HepG2 (cell line): ENCODE measurements at regions not wholly inside any gene's neighbourhood (a gene's known extent, or its start where the extent isn't known, plus 50 kb on each side); places are given as distances from the start of the nearest gene placed in this dataset.

Experiments
- CEBPB ChIP-seq: IDR thresholded peaks from 2 replicates; pipeline ENCODE4 v1.6.1; 2011; ENCODE audit warnings: low read depth, low read length, improper control_type of control experiment, borderline replicate concordance
- ELK4 ChIP-seq: sonication (generic); formaldehyde crosslinking; IDR thresholded peaks from 2 replicates; pipeline ENCODE4 v1.9.0; 2021; ENCODE audit warnings: missing genetic modification reagents, borderline replicate concordance
- EZH2 ChIP-seq: conservative IDR thresholded peaks from 2 replicates; pipeline ENCODE4 v1.6.1; 2012; ENCODE audit warnings: mild to moderate bottlenecking, low read depth, low read length, moderate library complexity
- GATAD1 ChIP-seq: IDR thresholded peaks from 2 replicates; pipeline ENCODE4 v1.6.1; 2016; ENCODE audit warnings: missing genetic modification reagents, missing compliant biosample characterization
- KDM1A ChIP-seq: IDR thresholded peaks from 2 replicates; pipeline ENCODE4 v1.6.1; 2016; ENCODE audit warnings: missing compliant biosample characterization
- MTF1 ChIP-seq: sonication (generic); formaldehyde crosslinking; IDR thresholded peaks from 2 replicates; pipeline ENCODE4 v1.5.0; 2020; ENCODE audit warnings: missing genetic modification reagents
- NRL ChIP-seq: sonication (generic); formaldehyde crosslinking; IDR thresholded peaks from 2 replicates; pipeline ENCODE4 v1.5.0; 2020; ENCODE audit warnings: missing genetic modification reagents, mild to moderate bottlenecking, moderate library complexity, borderline replicate concordance
- PHF20 ChIP-seq: sonication (generic); formaldehyde crosslinking; IDR thresholded peaks from 2 replicates; pipeline ENCODE4 v1.5.0; 2020; ENCODE audit warnings: mild to moderate bottlenecking, missing genetic modification reagents
- RAD51 ChIP-seq: fragments of 450-650 bp; IDR thresholded peaks from 2 replicates; pipeline ENCODE4 v1.6.1; 2016; ENCODE audit warnings: borderline replicate concordance
- SRF ChIP-seq: IDR thresholded peaks from 2 replicates; pipeline ENCODE4 v1.6.1; 2011; ENCODE audit warnings: mild to moderate bottlenecking, low read depth, low read length, moderate library complexity
- SRSF9 ChIP-seq: fragments of 200-400 bp; formaldehyde crosslinking; IDR thresholded peaks from 2 replicates; pipeline ENCODE4 v1.6.1; 2018; ENCODE audit warnings: borderline replicate concordance, mild to moderate bottlenecking, low read depth, low read length; ENCODE audit not compliant: insufficient read depth, poor library complexity, severe bottlenecking
- ZBTB10 ChIP-seq: sonication (generic); formaldehyde crosslinking; IDR thresholded peaks from 2 replicates; pipeline ENCODE4 v1.4.0; 2020; ENCODE audit warnings: missing genetic modification reagents, borderline replicate concordance
- ZNF326 ChIP-seq: sonication (generic); formaldehyde crosslinking; IDR thresholded peaks from 2 replicates; pipeline ENCODE4 v1.4.0; 2020; ENCODE audit warnings: missing genetic modification reagents, borderline replicate concordance
- ZNF335 ChIP-seq: sonication (generic); formaldehyde crosslinking; IDR thresholded peaks from 2 replicates; pipeline ENCODE4 v1.4.0; 2020; ENCODE audit warnings: missing genetic modification reagents
- ZNF468 ChIP-seq: sonication (generic); formaldehyde crosslinking; IDR thresholded peaks from 2 replicates; pipeline ENCODE4 v1.8.0; 2022; ENCODE audit warnings: mild to moderate bottlenecking, moderate library complexity, missing genetic modification reagents
- ZNF577 ChIP-seq: sonication (generic); formaldehyde crosslinking; IDR thresholded peaks from 2 replicates; pipeline ENCODE4 v1.4.0; 2020; ENCODE audit warnings: mild to moderate bottlenecking, low read depth, missing genetic modification reagents, borderline replicate concordance
- ZNF598 ChIP-seq: sonication (generic); formaldehyde crosslinking; IDR thresholded peaks from 2 replicates; pipeline ENCODE4 v1.5.1; 2020; ENCODE audit warnings: mild to moderate bottlenecking, missing genetic modification reagents, borderline replicate concordance
- ZNF709 ChIP-seq: sonication (generic); formaldehyde crosslinking; IDR thresholded peaks from 2 replicates; pipeline ENCODE4 v1.5.0; 2020; ENCODE audit warnings: mild to moderate bottlenecking, missing genetic modification reagents
- TF ChIP-seq, protein P1 (sequence below): sonication (generic); formaldehyde crosslinking; IDR thresholded peaks from 2 replicates; pipeline ENCODE4 v1.4.0; 2020; ENCODE audit warnings: missing genetic modification reagents, mild to moderate bottlenecking, borderline replicate concordance
- TF ChIP-seq, protein P2 (sequence below): sonication (generic); formaldehyde crosslinking; conservative IDR thresholded peaks from 2 replicates; pipeline ENCODE4 v1.4.0; 2020; ENCODE audit warnings: missing genetic modification reagents

DNA sequence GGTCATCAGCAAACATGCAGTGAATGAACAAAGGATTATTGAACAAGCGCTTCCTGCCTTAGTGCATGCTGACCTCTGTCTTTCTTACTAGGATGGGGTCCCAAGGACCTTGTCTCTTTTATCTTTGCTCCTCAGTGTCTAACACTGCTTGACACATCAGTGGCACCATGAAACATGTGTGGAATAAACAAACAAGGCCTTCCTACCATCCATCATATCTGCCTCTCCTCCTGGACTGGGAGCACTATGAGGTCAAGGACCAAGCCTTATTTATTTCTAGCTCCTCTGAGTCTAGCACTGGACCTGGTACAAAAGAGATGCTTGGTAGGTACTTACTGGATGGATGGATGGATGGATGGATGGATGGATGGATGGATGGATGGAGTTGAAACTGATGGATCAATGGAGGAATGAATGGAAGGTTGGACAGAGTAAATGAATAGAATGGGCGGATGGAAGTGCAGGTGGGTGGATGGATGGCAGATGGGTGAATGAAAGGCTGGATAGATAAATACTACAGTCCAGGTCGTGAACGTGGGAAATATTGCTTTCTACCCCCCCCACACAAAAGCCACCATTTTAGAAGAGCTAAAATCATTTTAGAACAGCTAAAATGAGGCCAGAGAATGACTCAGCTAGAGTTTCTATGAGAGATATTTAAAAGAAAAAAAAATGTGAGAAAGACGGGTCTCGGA is 104.1 kb upstream of the PTPN1 start (continued):
- TF ChIP-seq MTF1 (CRISPR knock-in tag) (no peak), ZNF598 (CRISPR knock-in tag) (no peak), KDM1A (CRISPR knock-in tag) (peak; percentile 99), CEBPB (no peak), ZNF335 (CRISPR knock-in tag) (no peak), ZNF709 (CRISPR knock-in tag) (no peak), ZBTB10 (CRISPR knock-in tag) (peak; percentile 63; the same call in 1 of the 2 replicates), ZNF577 (no peak), NRL (CRISPR knock-in tag) (no peak), SRSF9 (no peak), GATAD1 (CRISPR knock-in tag) (0 out of 2 replicates have a peak, but pooled peaks have one; percentile 50), RAD51 (no peak), SRF (no peak), EZH2 (no peak), PHF20 (CRISPR knock-in tag) (0 out of 2 replicates have a peak, but pooled peaks have one; percentile 22), ZNF468 (CRISPR knock-in tag) (no peak), ZNF326 (CRISPR knock-in tag) (no peak), ELK4 (CRISPR knock-in tag) (no peak)
- TF ChIP-seq, protein P1, sequence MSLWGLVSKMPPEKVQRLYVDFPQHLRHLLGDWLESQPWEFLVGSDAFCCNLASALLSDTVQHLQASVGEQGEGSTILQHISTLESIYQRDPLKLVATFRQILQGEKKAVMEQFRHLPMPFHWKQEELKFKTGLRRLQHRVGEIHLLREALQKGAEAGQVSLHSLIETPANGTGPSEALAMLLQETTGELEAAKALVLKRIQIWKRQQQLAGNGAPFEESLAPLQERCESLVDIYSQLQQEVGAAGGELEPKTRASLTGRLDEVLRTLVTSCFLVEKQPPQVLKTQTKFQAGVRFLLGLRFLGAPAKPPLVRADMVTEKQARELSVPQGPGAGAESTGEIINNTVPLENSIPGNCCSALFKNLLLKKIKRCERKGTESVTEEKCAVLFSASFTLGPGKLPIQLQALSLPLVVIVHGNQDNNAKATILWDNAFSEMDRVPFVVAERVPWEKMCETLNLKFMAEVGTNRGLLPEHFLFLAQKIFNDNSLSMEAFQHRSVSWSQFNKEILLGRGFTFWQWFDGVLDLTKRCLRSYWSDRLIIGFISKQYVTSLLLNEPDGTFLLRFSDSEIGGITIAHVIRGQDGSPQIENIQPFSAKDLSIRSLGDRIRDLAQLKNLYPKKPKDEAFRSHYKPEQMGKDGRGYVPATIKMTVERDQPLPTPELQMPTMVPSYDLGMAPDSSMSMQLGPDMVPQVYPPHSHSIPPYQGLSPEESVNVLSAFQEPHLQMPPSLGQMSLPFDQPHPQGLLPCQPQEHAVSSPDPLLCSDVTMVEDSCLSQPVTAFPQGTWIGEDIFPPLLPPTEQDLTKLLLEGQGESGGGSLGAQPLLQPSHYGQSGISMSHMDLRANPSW: no peak
- TF ChIP-seq, protein P2, sequence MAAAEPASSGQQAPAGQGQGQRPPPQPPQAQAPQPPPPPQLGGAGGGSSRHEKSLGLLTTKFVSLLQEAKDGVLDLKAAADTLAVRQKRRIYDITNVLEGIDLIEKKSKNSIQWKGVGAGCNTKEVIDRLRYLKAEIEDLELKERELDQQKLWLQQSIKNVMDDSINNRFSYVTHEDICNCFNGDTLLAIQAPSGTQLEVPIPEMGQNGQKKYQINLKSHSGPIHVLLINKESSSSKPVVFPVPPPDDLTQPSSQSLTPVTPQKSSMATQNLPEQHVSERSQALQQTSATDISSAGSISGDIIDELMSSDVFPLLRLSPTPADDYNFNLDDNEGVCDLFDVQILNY (CRISPR knock-in tag): no peak
